Uterus (tissue), 2 donors: ENCODE measurements at regions not wholly inside any gene's neighbourhood (a gene's known extent, or its start where the extent isn't known, plus 50 kb on each side); places are given as distances from the start of the nearest gene placed in this dataset.

ENCODE experiments used
- CTCF ChIP-seq, 4 experiments: fragments of 200-600 bp in 2 of 4; fragments of 450-650 bp in 2 of 4; sonication (generic) in 2 of 4; IDR thresholded peaks; one replicate each; pipeline ENCODE4 v1.5.1; 2016 to 2019; ENCODE audit warnings: antibody characterized with exemption in 4 of 4, mild to moderate bottlenecking in 2 of 4, moderate library complexity in 1 of 4
- POLR2A ChIP-seq, 2 donors: fragments of 450-650 bp; IDR thresholded peaks; one replicate each; pipeline ENCODE4 v1.6.1; 2016; ENCODE audit warnings: antibody characterized with exemption in 2 of 2, mild to moderate bottlenecking in 1 of 2, moderate library complexity in 1 of 2

DNA sequence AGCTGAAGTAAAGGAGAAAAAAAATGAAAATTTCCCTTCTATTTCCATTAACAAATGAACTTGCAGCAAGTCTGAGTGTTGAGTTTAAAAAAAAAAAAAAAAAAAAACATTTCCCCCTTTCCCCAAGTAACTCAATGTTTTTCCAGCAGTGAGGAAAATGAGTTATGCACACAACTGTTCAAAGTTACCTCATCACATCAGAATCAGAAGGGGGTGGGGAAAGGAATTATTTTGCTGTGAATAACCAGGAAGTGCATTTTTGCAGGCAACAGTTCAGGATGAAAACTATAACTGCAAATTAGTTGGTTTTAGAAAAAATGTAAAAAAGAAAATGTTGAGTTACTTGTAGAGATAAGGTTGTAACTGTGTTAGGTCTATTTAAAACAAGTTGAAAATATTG is 568.9 kb upstream of the CITED2 start:
- TF ChIP-seq CTCF (IDR thresholded peaks at IDR 0.05) (no peak), POLR2A (IDR thresholded peaks at IDR 0.05) (no peak)
